ENCODE measurements at regions not wholly inside any gene's neighbourhood (a gene's known extent, or its start where the extent isn't known, plus 50 kb on each side); places are given as distances from the start of the nearest gene placed in this dataset.
A peak's percentile ranks its signal among the peaks of the same experiment; 100 is the strongest.

DNA sequence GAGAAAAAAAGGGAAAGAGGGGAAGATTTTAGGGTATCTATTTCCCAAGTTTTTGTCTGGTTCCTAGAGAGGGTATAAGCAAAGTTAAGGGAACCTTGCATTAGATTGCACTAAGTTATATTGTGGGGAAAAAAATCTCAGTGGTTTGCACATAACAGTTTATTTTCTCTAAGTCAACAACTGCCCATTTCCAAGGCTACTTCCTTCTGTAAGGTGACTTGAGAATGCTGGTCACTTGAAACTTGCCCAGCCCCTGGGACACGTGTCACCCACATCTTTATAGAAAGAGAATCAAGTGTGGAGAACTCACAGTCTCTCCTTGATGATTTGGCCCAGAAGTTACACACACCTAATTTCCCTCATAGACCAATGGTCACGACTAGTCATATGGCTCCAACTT, 488.6 kb upstream of the PODXL start:
- TF ChIP-seq CTCF (conservative IDR thresholded peaks at IDR 0.05), result no peak

GRCh38 chr7:132044247-132044646, 487.8 kb upstream of the PODXL start:
- no peak for TF ChIP-seq CTCF (conservative IDR thresholded peaks at IDR 0.05)
- no peak overlapping the region for H3K27ac ChIP-seq

More for the DNA sequence above, 488.6 kb upstream of the PODXL start:
- H3K27ac ChIP-seq, result no peak overlapping the region

GRCh38 chr7:132041108-132041507, 484.7 kb upstream of the PODXL start:
- H3K27ac ChIP-seq, result peak overlapping the region; percentile 67
- TF ChIP-seq CTCF (conservative IDR thresholded peaks at IDR 0.05), result no peak

GRCh38 chr7:132035517-132036362, 479.3 kb upstream of the PODXL start:
- TF ChIP-seq CTCF (conservative IDR thresholded peaks at IDR 0.05), result no peak
- H3K27ac ChIP-seq, result no peak overlapping the region

DNA sequence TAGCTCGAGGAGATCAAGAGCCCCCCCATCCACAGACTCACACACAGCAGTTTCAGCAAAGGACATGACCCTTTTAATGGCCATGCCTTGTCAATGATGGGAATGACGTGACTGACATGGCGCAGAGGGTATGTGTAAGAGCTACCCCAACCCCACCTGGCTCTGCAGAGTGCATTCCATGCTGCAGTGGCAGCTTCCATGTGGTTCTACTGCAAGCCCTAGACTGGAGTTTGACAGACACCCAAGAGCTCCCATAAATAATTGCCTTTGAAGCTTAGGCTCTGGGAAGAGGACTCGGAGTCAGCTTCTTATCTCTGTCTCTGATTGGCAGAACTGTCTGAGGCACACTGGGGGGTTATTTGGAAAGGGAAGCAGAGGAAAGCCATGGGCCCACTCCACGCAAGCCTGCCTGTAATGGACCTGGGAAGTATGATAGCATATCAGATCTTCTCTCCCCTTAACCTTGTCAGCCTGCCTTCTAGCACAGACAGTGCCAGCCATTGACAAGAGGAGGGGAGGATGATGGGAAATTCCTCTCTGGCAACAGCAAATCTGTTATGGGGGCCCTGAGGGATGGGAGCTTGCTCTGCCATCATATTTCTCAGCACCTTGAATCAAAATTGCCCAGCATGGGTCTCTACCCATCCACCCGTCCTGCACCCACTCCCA, 478.5 kb upstream of the PODXL start:
- no peak overlapping the region for H3K27ac ChIP-seq
- no peak for TF ChIP-seq CTCF (conservative IDR thresholded peaks at IDR 0.05)

- peak overlapping the region; percentile 80 for H3K27ac ChIP-seq
- TF ChIP-seq CTCF (conservative IDR thresholded peaks at IDR 0.05), result no peak
These were observed 474.5 kb upstream of the PODXL start for GRCh38 chr7:132030883-132031282.

DNA sequence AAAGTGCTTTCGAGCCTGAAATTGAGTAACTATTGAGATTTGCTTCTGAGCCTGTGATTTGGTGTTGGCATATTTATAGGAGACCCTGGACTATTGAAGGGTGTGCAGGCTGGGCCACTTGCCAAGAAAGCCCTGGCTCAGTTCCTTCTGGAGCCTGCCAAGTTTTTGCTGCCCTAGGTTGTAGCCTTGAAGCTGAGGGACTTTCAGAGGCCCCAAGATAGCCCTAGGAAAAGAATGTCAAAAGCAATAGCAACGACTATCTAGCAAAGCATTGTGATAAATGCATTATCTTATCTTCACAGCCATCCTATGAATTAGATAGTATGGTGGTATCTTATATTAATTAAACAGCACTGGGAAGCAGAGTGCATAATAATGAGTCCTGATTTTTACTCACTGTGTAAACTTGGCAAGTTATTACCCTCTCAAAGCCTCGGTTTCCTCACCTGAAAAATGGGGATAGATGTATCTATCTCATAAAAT, 473.7 kb upstream of the PODXL start:
- peak overlapping the region; percentile 80 for H3K27ac ChIP-seq
- TF ChIP-seq CTCF (conservative IDR thresholded peaks at IDR 0.05), result no peak
